NCI-H1105 treated with DMSO at 0.1 percent for 48 hours (cell line): ENCODE measurements at regions not wholly inside any gene's neighbourhood (a gene's known extent, or its start where the extent isn't known, plus 50 kb on each side); places are given as distances from the start of the nearest gene placed in this dataset.
"Not testable (repeated sequence)": the region's sequence is repeated elsewhere in the genome, so short reads cannot be mapped to it uniquely, and the experiment has no call there.

ENCODE experiments used
- DNase-seq: peaks from one replicate; lab custom pipeline; 2025; lab: John Stamatoyannopoulos, UW

DNA sequence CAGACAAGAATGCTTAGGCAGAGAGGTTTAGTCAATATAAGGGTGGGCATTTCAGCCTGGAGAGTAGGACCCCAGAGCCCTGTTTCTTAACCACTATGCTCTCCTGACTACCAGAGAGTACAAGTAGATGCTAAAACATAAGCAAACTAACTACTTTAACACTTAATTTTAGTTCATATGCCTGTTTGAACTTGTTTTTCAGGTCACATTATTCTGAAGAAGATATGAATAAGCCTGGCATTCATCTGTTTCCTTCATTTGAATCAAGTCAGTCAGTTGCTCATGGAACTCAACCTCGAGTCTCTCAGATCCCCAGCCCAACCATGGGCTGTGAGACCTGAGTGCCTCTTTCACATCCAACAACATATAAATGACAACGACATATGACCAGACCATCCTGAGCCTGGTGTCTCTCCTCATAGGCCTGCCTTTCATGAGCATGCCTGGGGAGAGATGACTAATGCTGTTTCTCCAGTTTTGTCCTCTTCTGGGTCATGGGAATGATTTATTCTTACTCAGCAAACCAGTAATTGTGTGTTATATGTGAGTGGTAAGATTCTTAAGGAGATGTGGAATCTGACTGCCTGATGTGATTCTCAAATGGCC is 251.1 kb upstream of the BTG1 start:
- DNase-seq: no peak

DNA sequence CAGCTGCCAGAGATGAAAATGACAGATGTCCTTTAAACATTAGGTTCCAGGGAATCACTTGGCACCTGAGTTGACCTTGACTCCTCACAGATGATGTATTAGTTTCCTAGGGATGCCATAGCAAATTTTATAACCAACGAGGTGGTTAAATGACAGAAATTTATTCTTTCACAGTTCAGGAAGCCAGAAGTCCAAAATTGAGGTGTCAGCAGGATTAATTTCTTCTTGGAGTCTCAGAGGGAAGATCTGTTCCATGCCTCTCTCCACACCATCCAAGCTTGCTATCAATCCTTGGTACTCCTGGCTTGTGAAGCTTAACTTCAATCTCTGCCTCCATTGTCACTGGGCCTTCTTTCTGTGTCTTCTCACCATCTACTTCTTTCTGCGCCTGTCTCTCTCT is 249.7 kb upstream of the BTG1 start:
- no peak for DNase-seq

DNA sequence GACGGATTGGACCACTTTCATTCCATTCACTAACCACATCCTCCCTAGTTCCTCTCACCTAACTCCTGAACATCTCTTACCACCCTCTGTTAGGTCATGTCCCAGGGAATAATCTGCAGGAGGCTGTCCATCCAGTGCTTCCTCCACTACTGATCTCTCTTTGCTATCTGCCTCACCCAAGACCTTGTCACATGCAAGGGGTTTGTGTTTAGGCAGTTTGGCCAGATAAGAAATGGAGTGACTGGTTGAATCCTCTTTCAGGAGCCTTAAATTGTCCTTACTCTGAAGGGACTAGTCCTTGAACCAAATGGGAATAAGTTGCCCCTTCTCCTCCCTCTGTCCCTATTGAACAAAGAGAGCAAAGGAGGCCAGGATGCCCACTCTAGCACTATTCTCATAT is 249.2 kb upstream of the BTG1 start:
- DNase-seq: no peak

DNA sequence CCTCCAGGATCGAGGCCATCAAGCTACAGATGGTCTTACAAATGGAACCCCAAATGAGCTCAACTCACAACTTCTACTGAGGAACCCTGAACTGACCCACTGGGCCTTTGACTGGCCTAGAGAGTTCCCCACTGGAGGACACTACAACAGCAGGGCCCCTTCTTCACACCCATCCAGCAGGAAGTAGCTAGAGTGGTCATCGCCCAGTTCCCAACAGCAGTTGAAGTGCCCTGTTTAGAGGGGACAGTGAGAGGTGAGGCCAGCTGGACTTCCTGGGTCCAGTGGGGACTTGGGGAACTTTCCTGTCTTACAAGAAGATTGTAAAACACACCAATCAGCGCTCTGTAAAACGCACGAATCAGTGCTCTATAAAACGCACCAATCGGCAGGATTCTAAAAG is 247.9 kb upstream of the BTG1 start:
- no peak for DNase-seq

DNA sequence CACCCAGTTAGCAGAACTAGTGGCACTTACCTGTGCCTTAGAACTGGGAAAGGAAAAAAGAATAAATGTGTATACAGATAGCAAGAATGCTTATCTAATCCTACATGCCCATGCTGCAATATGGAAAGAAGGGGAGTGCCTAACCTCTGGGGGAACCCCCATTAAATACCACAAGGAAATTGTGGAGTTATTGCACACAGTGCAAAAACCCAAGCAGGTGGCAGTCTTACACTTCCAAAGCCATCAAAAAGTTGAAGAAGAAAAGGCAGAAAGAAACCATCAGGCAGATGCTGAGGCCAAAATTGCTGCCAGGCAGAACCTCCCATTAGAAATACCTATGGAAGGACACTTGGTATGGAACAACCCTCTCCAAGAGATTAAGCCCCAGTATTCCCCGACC is 246.1 kb upstream of the BTG1 start:
- DNase-seq: not testable (repeated sequence)

DNA sequence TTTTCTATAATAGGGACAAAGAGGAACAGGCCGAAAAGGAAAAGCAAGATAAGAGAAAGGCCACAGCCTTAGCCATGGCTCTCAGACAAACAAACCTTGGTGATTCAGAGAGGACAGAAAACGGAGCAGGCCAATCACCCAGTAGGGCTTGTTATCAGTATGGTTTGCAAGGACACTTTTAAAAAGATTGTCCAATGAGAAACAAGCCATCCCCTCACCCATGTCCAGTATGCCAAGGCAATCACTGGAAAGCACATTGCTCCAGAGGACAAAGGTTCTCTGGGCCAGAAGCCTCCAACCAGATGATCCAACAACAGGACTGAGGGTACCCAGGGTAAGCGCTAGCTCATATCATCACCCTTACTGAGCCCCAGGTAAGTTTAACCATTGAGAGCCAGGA is 243.8 kb upstream of the BTG1 start:
- no peak for DNase-seq

DNA sequence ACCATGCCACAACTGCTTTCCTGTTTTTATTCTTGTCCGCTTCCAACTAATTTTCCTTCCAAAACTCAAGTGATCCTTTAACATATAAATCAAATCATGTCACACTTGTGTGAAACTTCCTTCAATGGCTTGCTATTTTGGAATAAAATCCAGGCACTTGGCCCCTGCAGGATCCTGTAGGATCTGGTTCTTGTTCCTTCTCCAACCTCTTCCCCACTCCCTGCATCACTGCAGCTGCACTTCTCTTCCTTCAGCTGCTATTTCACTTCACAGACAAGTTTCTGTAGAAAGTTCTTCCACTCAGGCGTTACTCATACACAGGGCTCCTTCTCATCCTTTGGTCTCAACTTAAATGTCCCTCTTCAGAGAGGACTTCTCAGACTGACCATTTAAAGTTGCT is 239.7 kb upstream of the BTG1 start:
- no peak for DNase-seq

DNA sequence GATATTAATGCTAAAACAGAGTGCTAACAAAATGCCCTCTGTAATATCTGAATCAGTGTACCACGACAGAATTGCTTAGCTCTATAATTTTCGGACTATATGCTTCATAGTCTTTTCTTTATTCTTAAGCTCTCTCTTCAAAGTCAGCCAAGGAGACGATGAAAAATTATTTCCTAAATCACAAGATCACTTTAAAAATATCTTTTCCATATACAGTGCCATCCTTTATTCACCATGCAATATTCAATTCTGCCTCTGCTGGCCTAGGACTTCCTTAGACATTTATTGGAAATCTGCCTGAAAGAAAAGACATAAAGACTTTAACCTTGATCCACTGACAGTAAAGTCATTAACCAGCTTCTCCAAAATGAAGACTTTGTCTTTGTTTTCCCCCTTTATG is 238.9 kb upstream of the BTG1 start:
- DNase-seq: no peak

DNA sequence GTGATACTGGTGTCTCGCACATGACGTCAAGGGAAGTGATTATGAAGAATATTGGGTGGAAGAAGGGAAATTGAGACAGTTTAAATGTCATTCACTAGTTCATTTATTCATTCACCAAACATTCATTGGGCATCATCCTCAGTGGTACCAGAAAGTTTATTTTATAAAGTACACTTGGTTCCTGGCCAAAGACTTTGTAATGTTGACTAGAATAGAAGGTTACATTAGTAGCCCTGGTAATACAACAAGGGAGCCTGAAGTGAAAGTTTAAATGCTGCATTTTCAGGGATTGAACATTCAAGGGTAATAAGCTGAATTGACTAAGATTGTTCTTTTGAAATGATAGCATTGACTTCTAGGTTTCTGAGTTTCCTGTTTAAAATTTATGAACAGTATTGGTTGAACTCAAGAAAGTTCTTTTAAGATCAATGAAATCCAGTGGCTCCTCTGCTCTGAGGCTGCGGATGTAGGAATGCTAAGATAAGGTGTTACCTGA is 236.8 kb upstream of the BTG1 start:
- no peak for DNase-seq

DNA sequence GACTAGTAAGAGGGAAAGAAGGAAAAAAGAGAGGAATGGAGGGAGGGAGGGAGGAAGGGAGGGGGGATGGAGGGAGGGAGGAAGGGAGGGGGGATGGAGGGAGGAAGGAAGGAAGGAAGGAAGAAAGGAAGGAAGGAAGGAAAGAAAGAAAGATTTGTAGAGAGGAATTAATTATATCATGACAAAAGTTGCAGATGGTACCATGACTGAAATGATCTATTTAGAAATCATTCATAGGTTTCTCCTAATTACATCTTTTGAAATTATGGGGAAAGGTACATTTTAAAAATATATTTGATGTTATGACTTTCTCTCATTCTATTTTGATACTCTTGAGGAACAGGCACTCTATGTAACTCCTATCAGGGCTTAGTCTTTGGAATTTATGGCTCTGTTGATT is 236.2 kb upstream of the BTG1 start:
- DNase-seq: no peak

DNA sequence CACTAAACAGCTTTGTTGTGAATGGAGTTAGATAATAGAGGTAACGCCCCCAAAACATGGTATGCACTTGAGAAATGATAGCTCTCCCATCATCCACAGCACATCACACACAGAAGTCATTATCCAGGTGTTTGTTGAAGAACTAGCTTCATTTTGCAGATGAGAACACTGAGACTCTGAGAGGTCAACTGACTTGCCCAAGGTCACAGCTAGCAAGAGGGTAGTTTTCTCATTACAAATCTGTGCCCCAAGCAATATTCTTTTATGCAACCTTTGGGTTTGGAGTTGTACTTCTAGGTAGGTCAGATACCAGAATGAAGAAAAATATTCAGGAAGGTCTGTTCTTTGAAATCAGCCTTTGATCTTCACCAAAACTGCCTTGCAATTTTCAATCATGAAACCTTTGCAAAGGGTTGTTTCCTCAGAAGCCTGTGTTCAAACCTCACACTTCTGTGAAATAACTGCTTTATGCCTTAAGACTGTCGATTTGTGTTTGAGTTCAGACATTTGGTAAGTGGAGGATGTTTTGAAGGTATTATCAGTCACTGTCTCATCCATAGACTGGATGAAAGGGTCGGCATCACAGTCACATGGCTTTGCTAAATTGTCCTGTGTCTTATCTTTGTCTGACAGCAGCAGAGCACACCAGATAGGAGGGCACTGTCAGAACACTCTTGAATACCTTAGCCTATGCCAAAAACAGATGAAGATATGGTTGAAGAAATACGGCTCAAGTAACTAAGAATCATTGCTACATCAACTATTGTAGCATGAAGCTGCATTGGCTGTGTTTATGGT is 233.2 kb upstream of the BTG1 start:
- DNase-seq: no peak

DNA sequence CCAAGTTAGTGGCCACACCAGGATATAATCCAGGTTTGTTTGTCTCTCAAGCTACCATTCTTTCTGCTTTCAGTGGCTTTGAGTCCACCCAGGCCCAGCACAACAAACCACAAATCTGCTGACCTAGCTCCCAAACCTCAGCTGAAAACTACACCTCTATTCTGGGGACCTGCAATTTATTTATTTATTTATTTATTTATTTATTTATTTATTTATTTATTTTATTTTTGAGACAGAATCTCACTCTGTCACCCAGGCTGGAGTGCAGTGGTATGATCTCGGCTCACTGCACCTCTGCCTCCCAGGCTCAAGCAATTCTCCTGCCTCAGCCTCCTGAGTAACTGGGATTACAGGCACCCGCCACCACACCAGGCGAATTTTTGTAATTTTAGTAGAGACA is 229.9 kb upstream of the BTG1 start:
- not testable (repeated sequence) for DNase-seq

DNA sequence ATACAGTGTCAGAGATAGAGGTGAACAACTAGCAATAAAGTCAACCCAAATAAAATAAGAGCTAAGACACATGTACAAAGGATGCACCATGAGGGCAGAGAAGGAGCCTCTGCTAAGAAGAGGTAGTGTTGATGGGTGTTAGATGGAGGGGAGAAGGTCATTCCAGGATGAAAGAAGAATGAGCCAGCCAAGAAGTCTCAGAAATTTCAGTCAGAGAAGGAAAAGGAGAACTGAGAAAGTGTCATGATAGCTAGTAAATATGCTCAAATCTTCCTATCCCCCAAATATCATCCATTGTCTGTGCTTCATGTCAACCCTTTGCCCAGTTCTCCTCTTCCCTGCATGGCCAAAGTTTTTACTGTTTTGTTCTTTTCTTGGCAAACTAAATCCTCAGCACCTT is 225.2 kb upstream of the BTG1 start:
- no peak for DNase-seq

DNA sequence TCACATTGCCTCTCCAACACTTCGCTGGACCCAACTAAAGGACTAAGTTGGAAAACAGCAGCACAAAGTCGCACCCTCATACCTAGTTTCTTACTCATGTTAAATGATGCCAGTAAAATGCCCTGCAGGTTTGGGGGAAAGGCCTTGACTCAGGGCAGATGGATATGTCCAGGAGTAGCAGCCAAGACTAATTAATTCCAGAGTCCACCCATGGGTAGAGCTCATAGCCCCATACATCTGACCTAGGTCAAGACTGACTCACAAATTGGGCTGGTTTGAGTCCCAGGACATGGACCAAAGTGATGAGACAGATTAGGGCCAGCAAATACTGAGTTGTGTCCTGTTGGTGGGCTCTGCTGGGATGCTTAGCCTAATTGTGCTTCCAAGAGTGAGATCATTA is 224.0 kb upstream of the BTG1 start:
- DNase-seq: no peak

DNA sequence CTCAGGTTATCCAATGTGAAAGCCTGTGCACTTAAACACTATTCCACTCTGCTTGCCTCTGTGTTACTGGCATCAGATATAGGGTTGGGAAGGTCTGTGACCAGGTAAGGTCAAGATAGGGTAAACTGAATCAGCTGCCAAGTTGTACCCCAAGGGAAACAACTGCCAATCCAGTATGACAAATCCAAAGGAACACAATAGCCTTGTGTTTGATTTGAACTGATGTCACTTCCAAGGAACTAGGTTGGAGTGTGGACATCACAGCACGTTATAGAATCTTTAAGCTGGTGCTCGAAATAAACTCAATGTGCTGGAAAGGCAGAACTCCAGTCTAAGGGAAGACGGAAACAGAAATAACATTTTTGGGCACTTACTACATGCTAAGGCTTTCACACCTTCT is 223.4 kb upstream of the BTG1 start:
- no peak for DNase-seq

DNA sequence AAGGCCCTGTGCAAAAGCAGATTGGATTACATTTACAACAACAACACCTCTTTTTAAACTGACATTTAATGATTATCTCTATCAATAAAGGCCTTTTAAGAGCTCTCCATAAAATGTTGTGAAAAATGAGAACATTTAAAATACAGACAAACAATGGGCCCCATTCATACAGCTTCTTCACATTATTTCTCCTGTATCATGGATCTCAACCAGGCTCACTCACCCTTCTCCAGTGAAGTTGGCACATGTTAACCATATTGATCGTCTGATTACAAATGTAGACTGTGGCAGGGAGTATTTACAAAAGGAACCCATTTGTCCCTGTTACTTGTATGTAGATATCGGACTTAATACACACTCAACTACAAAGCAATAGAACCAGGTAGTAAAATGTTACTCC is 220.2 kb upstream of the BTG1 start:
- DNase-seq: peak; percentile 69

DNA sequence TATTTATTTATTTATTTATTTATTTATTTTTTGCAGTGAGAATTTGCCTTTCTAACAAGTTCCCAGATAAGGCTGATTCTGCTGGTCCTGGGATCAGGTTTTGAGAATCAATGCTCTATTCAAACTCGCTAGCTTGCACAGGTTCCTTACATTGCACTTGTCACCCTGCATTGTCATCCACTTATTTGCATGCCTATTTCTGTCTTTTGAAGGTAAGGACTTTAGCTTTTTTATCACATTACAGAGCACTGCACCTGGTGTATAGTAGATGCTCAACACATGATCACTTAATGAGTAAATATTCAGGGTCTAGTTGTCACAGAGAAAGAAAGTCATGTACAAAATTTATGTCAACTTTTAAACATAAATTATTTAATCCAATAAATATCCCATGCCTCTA is 219.7 kb upstream of the BTG1 start:
- DNase-seq: peak; percentile 51

DNA sequence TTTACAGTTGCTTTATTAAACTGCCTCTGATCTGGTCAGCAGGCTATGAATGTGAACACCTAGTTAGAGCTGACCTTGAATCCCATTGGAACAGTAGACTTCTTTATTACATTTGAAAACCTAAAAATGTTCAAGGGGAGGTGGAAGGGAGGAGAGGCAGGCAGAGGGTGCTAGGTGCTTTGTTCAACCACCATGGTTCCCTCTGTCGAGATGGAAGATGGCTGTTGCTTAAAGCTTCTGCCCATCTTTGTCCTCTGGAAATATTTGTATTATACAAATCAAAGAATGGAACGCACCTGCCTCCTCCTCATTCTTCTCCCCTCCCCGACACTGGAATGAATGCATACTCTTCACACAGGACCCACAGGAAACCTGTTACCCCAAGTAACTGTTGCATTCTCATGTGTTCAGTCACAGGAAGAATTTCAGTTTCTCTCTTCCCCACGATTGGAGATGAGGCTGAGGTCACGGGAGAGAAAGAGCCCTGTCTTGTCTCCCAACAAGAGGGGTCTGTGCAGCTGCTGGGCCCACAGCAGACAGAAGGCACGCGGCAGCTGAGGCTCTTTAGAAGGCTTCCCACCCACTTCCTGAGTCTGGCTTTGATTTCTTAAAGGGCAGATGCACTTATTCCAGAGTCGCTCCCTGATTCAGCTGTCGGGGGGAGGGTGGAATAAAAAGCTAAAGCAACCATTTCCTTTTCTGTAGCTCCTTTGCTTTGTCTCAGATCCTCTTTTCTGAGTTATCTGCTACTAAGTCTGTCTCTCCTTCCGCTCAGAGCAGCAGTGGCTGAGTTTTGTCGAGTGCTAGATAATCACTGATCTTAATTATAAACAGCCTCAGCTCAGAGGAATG is 217.9 kb upstream of the BTG1 start:
- no peak for DNase-seq

DNA sequence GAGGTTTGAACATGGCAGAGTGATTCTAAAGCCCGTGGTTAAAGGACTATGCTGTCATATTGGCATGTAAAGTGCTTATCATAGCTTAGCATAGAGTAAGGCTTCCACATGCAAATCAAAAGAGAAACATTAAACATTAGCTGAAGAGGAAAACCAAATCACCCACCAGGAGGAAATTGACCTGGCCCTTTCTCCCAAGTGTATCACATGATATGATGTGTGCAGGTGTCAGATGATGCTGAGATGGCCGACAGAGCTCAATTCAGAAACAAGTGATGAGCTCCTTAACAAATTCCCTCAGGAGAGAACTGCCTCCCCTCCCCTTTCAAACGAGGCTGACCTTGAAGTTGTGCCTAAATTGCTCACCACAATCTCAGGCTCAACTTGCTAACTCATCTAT is 217.1 kb upstream of the BTG1 start:
- no peak for DNase-seq

DNA sequence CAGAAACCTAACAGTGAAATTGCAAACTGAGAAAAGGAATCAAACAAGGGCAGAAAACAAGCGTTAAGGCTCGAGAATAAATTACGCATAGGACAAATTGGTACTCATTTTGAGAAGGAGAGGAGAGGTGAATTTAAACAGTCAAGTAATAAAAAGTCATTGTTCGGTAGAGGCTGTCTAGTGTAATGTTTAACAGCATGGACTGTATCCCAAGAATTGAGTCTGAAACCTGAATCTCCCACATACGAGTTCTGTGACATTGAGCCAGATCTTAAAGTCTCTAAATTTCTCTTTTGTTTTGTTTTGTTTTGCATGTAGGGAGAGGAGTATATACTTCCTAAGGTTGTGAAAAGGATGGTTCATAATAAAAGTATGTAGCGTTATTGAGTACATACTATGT is 216.5 kb upstream of the BTG1 start:
- DNase-seq: no peak

DNA sequence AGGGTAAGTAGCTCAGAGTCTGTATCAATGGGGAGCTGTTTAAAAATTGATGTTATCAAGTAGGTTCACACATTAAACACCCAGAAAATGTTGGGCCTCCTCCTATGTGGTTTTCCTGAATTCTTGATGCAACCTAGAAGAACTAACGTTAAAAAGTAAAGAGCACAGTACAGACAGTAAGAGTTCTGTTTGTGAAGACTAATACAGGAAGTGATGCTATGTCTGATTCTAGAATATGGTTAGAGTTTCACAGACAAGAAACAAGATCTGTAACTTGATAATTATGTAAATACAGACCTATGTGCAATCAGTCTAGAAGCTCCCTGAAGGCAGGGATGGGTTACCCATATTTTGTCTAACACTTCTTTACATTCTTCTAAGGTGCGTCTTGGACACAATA is 214.9 kb upstream of the BTG1 start:
- no peak for DNase-seq

DNA sequence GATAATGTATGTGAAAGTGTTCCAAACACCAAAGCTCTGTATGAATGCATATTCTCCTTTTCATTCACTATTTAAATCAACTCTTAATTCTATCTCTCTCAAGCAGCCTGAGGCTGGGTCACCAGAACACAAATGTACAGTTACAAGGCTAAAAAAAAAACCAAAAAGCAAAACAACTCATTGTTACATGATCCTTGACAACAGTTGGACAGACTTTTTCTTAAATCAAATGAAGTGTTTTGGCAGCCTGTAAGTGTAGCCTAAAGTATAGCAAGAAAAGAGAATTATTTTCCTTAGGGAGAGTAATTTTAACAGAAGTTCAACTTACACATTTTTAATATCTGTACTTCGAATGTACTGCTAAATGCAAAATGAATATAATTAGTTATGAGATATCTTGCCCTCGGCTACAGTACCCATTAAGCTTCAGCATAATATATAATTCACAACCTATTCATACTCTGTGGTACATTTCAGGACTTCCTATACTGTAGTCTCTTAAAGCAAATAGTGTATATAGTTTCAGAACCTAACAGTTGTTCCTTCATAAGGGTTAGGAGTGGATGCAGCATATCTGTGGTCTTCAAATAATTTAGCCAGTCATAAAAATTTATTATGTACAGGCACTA is 214.0 kb upstream of the BTG1 start:
- DNase-seq: no peak
